Ammon's horn (tissue), 1 donor: ENCODE measurements at regions not wholly inside any gene's neighbourhood (a gene's known extent, or its start where the extent isn't known, plus 50 kb on each side); places are given as distances from the start of the nearest gene placed in this dataset.
A peak's percentile ranks its signal among the peaks of the same experiment; 100 is the strongest.

Experiments used
- DNase-seq: peaks from one replicate; pipeline ENCODE4 v3.0.0-alpha.2; 2016; ENCODE audit warnings: low spot score

- DNase-seq = no peak
Measured at GRCh38 chr12:115017346-115017745, 333.4 kb upstream of the TBX3 start.

- no peak for DNase-seq
Measured at GRCh38 chr12:115013236-115013981, 329.4 kb upstream of the TBX3 start.

- peak; percentile 8 for DNase-seq
Measured at GRCh38 chr12:115012861-115013235, 328.9 kb upstream of the TBX3 start.

- DNase-seq = no peak
Measured at GRCh38 chr12:115011703-115012102, 327.7 kb upstream of the TBX3 start.

GRCh38 chr12:115010324-115010995 lies 326.5 kb upstream of the TBX3 start:
- no peak for DNase-seq

- DNase-seq = peak; percentile 39
Measured at GRCh38 chr12:115008929-115009328, 325.0 kb upstream of the TBX3 start.

- no peak for DNase-seq
Measured at GRCh38 chr12:115004470-115005146, 320.6 kb upstream of the TBX3 start.

- no peak for DNase-seq
Measured at GRCh38 chr12:115002434-115002833, 318.5 kb upstream of the TBX3 start.

GRCh38 chr12:115001571-115002180 lies 317.7 kb upstream of the TBX3 start:
- DNase-seq = no peak

GRCh38 chr12:115000038-115000437 lies 316.1 kb upstream of the TBX3 start:
- no peak for DNase-seq

- DNase-seq = no peak
Measured at GRCh38 chr12:114998750-114999128, 314.8 kb upstream of the TBX3 start.

GRCh38 chr12:114998118-114998749 lies 314.3 kb upstream of the TBX3 start:
- no peak for DNase-seq

- DNase-seq = no peak
Measured at GRCh38 chr12:114996382-114996781, 312.4 kb upstream of the TBX3 start.

GRCh38 chr12:114995891-114996290 lies 311.9 kb upstream of the TBX3 start:
- DNase-seq = no peak

GRCh38 chr12:114993165-114993564 lies 309.2 kb upstream of the TBX3 start:
- no peak for DNase-seq

- DNase-seq = no peak
Measured at GRCh38 chr12:114992443-114992842, 308.5 kb upstream of the TBX3 start.

GRCh38 chr12:114990381-114990780 lies 306.4 kb upstream of the TBX3 start:
- no peak for DNase-seq

GRCh38 chr12:114986849-114987248 lies 302.9 kb upstream of the TBX3 start:
- no peak for DNase-seq

- DNase-seq = no peak
Measured at GRCh38 chr12:114986178-114986714, 302.3 kb upstream of the TBX3 start.

GRCh38 chr12:114984634-114985061 lies 300.7 kb upstream of the TBX3 start:
- no peak for DNase-seq

GRCh38 chr12:114982760-114983159 lies 298.8 kb upstream of the TBX3 start:
- DNase-seq = no peak

GRCh38 chr12:114981036-114981435 lies 297.1 kb upstream of the TBX3 start:
- DNase-seq = no peak
